ENCODE measurements at regions not wholly inside any gene's neighbourhood (a gene's known extent, or its start where the extent isn't known, plus 50 kb on each side); places are given as distances from the start of the nearest gene placed in this dataset.
A peak's percentile ranks its signal among the peaks of the same experiment; 100 is the strongest.
"Not testable (repeated sequence)": the region's sequence is repeated elsewhere in the genome, so short reads cannot be mapped to it uniquely, and the experiment has no call there.

- DNase-seq (ENCODE audit: low read depth) = not testable (repeated sequence)
These were observed 357.3 kb upstream of the WSB1 start for GRCh38 chr17:26936645-26937044.

DNA sequence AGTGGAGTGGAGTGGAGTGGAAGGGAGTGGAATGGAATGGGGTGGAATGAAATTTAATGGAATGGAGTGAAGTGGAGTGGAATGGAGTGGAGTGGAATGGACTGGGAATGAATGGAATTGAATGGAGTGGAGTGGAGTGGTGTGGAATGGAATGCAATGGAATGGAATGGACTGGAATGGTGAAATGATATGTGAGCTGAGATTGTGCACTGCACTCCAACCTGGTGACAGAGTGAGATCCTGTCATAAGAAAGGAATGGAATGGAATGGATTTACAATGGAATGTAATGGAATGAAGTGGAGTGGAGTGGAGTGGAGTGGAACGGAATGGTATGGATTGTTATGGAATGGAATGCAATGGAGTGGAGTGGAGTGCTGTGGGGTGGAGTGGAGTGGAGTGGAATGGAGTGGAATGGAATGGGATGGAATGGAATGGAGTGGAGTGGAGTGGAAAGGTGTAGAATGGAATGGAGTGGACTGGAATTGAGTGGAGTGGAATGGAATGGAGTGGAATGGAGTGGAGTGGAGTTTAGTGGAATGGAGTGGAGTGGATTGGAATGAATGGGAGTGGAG, 356.1 kb upstream of the WSB1 start:
- not testable (repeated sequence) for DNase-seq (ENCODE audit: low read depth)

GRCh38 chr17:26939755-26940154, 354.2 kb upstream of the WSB1 start:
- not testable (repeated sequence) for DNase-seq (ENCODE audit: low read depth)

DNA sequence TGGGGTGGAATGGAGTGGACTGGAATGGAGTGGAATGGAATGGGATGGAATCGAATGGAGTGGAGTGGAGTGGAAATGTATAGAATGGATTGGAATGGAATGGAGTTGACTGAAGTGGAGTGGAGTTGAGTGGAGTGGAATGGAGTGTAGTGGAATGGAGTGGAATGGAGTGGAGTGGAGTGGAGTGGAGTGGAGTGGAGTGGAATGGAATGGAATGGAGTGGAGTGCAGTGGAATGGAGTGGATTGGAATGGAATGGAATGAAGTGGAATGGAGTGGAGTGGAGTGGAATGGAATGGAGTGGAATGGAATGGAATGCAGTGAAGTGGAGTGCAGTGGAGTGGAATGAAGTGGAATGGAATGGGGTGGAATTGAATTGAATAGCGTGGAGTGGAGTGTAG, 353.3 kb upstream of the WSB1 start:
- DNase-seq (ENCODE audit: low read depth) = not testable (repeated sequence)

DNA sequence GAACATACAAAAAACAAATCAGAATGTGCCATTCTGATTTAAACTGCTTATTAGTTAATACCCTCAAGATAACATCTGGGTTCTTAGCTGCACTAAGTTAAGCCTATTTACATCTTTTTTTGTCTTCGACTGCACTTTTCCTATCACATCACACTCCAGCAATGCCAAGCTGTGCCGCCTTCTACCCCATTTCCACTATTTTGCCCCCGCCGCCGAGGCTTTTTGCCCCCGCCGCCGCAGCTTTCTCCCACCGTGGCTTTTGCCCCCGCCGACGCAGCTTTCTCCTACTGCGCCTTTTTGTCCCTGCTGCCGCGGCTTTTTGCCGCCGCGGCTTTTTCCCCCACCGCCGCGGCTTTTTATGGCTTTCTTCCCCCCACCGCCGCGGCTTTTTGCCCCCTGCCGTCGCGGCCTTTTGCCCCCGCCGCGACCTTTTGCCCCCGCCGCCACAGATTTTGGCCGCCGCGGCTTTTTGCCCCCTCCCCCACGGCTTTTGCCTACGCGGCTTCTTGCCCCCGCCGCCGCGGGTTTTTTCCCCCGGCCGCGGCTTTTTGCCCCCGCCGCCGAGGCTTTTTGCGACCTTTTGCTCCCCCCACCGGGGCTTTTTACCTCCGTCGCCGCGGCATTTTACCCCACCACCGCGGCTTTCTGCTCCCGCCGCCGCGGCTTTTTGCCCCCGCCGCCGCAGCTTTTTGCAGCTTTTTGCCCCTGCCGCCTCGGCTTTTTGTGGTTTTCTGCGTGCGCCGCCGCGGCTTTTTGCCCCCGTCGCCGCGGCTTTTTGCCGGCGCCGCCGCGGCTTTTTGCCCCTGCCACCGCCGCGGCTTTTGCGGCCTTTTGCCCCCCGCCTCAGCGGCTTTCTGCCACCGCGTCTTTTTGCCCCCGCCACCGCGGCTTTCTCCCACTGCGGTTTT, 331.4 kb upstream of the WSB1 start:
- DNase-seq (ENCODE audit: low read depth) = no peak

DNA sequence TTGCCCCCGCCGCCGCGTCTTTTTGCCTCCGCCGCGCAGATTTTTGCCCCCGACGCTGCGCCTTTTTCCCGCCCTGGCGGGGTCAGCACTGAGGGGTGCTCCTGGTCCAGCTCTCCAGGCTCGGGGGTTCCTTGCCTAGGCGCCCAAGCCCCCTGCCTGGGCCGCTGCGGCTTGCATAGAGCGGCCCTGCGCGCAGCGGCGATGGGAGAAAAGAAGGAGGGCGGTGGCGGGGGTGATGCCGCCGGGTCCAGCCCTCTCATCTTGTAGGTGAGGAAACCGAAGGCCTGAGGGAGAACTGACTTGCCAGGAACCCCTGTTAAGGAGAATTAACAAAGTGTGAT, 330.8 kb upstream of the WSB1 start:
- DNase-seq (ENCODE audit: low read depth) = no peak

- not testable (repeated sequence) for DNase-seq (ENCODE audit: low read depth)
These were observed 327.9 kb upstream of the WSB1 start for GRCh38 chr17:26965898-26966624.

DNA sequence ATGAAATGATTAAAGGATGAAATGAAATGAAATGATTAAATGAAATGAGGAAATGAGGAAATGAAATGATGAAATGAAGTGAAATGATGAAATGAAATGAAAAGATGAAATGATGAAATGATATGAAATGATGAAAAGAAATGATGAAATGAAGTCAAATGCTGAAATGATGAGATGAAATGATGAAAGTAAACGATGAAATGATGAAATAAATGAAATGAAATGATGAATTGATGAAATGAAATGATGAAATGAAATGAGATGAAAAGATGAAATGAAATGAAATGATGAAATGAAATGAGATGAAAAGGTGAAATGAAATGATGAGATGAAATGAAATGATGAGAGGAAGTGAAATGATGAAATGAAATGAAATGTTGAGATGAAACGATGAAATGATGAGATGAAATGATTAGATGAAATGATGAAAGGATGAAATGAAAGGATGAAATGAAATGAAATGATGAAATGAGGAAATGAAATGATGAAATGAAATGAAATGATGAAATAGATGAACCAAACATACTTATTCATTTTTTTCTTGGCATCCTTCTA, 327.2 kb upstream of the WSB1 start:
- DNase-seq (ENCODE audit: low read depth) = not testable (repeated sequence)

DNA sequence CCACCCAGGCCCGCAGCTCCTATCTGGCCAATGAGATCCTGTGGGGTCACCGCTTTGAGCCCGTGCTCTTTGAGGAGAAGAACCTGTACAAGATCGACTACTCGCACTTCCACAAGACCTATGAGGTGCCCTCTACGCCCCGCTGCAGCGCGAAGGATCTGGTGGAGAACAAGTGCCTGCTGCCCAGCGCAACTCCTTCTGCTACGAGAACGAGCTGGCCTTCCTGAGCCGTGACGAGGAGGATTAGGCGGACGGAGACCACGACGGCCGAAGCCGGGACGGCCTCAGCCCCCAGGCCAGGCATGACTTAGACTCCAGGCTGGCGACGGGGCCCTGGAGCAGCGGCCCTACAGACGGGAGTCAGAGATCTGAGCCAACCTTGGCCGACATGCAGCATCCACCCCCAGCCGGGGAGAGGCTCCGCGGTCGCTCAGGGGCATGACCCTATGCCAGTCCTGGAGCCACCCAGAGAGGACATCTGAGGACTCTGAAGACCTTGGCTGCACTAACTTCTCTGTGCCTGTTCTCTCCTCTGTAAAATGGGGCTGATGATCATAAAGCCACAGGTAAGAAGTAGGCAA, 312.0 kb upstream of the WSB1 start:
- DNase-seq (ENCODE audit: low read depth) = not testable (repeated sequence)

DNA sequence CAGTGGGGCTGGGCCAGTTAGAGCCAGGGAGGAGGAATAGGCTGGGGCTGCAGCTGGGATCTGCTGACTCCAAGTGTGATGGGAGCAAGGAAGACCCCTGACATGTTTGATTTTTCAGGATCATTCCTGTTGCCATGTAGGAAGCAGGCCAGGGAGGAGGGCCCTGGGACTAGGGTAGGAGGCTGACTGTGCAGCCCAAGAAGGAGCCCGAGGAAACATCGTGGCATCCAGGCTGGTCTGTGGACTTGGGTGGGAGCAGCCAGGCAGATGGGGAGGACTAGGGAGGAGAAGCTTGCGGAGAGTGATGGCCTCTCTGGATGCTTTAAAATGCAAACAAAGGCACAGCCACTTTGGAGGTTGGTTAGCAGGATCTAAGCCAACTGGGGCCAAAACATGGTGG, 311.4 kb upstream of the WSB1 start:
- not testable (repeated sequence) for DNase-seq (ENCODE audit: low read depth)

GRCh38 chr17:26987851-26988250, 306.1 kb upstream of the WSB1 start:
- peak; percentile 23 for DNase-seq (ENCODE audit: low read depth)

DNA sequence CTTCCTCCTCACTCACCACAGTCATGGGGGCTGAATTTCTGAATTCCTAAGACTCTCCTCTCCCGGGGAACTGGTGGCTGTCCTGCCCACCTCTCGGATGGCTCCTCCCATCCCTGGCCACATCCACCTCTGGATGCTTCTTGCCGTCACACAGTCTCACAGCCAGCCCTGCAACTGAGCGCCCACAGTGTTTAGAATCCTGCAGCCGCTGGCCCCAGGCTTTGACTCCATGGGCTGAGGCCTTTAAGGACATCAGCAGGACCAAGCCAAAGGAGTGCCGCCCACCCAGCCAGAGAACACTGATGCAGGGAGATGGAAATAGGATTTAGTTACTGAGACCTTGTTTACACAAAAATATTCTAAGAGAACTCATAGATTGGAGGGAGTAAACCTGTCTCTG, 299.3 kb upstream of the WSB1 start:
- DNase-seq (ENCODE audit: low read depth) = not testable (repeated sequence)

GRCh38 chr17:26996146-26996916, 297.6 kb upstream of the WSB1 start:
- DNase-seq (ENCODE audit: low read depth) = not testable (repeated sequence)

DNA sequence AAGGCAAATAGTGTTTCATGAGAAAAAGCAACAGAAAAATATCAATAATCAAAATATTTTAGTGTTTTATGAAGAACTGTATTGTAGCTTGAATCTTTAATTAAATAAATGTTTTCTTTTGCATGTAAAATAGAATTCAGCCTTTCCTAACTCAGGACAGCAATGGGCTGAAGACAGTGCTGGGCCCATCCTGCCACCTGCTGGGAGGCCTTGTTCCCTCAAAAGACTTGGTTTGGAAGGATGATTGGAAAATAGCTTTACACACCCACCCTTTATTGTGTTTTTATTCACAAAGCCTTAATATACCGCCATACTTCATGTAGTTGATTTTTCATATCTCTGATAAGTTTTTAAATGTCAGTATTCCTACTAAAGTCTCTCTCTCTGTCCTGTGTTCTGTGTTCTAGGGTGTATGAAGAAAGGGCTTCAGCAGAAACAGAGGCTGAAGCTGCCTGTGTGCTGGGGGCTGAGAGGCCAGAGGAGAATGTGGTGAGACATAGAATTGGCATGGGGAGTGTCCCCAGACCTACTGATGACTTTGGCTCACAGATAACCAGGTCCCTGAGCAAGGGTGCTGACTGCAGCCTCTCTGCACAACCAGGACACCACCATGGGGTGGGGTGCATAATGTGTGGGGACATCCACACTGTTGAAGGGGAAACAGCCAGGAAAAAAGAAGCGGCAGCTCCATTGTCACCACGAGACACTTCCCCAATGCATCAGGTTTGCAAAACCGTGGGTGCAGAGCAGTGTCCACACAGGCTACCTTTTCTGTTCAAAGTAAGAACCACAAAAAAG, 286.0 kb upstream of the WSB1 start:
- DNase-seq (ENCODE audit: low read depth) = not testable (repeated sequence)

GRCh38 chr17:27009087-27009486, 284.8 kb upstream of the WSB1 start:
- peak; percentile 1 for DNase-seq (ENCODE audit: low read depth)

- DNase-seq (ENCODE audit: low read depth) = not testable (repeated sequence)
These were observed 283.8 kb upstream of the WSB1 start for GRCh38 chr17:27010138-27010537.

GRCh38 chr17:27030552-27030951, 263.4 kb upstream of the WSB1 start:
- DNase-seq (ENCODE audit: low read depth) = not testable (repeated sequence)

DNA sequence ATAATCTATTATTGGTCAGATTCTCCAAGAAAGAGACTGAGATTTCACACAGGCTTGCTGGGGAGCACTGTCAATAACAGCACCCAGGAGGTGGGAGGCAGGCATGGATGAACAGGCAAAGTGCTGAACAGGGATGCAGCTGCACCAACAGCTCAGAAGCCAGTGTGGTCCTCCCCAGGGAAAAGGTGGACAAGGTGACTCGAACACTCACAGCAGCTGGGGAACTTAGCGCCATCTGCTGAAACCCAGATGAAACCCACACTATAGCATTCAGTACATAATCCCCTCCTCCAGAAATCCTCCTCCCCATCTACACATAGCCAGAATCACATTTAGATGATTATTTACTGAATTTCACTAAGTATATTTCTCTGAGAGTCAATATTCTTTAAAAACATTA, 255.2 kb upstream of the WSB1 start:
- no peak for DNase-seq (ENCODE audit: low read depth)

- not testable (repeated sequence) for DNase-seq (ENCODE audit: low read depth)
These were observed 248.9 kb upstream of the WSB1 start for GRCh38 chr17:27045039-27045438.

DNA sequence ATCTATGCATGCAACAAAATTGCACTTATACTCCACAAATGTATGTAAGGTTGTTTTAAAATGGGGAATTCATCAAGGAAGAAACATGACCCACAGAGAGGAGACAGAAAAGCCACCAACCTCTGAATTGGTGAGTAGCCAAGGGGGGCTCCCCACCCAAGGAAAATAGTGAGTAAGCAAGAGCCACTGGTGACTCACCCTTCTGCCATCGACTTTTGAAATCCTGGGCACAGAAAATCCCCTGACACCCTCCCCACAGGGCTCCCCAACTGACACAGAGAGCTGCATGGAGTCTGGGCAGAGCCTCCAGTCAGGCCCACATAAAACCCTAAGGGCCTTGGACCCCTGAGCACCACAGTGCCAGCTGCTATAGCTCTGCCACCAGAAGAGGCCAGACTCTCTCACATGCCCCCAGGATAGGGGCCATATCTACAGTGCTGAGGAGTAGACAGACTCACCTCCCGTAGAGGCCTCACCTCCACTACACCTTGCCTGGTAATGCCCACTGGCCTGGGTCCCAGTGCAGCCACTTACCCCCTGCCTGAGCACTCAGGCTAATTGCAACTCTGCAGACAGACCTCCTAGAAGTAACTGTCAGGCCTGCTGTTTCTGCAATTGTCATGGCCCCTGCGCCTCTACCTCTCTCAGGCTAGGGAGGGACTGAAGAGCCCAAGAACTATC, 244.7 kb upstream of the WSB1 start:
- DNase-seq (ENCODE audit: low read depth) = peak; percentile 21

All from RPMI7951 (cell line).